ENCODE measurements at regions not wholly inside any gene's neighbourhood (a gene's known extent, or its start where the extent isn't known, plus 50 kb on each side); places are given as distances from the start of the nearest gene placed in this dataset.

DNA sequence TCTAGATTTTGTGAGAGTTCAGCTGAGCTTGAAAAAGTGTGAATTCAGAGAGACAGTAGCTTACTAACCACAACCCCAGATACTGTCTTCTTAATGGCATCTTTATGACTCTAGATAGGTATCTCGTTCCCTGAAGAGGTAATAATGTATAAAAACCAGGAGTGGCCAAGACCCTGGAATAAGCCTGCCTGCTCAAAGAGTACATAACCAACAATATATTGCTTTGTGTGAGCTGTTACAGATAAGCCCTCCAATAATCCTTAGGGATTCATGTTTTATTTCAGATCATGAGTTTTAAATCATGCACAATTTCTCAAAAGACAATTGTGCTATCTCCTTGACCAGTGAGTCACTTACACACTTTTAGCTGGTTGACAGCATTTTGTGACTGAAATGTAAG, 327.8 kb upstream of the ADGRB3 start:
- ATAC-seq (ENCODE audit: low read depth) (no peak), DNase-seq (no peak)
- TF ChIP-seq, protein P1, sequence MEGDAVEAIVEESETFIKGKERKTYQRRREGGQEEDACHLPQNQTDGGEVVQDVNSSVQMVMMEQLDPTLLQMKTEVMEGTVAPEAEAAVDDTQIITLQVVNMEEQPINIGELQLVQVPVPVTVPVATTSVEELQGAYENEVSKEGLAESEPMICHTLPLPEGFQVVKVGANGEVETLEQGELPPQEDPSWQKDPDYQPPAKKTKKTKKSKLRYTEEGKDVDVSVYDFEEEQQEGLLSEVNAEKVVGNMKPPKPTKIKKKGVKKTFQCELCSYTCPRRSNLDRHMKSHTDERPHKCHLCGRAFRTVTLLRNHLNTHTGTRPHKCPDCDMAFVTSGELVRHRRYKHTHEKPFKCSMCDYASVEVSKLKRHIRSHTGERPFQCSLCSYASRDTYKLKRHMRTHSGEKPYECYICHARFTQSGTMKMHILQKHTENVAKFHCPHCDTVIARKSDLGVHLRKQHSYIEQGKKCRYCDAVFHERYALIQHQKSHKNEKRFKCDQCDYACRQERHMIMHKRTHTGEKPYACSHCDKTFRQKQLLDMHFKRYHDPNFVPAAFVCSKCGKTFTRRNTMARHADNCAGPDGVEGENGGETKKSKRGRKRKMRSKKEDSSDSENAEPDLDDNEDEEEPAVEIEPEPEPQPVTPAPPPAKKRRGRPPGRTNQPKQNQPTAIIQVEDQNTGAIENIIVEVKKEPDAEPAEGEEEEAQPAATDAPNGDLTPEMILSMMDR (IDR thresholded peaks at IDR 0.05) = no peak
- H3K9me3 Mint-ChIP-seq = peaks cover 9% of the 10 kb centered on the region
- H3K27me3 Mint-ChIP-seq = no peaks in the 10 kb centered on the region
- CTCF ChIA-PET = no interaction called here
- intact Hi-C loops (cut with micrococcal nuclease) = no loop called here
- no peaks in the 10 kb centered on the region for H3K4me1 Mint-ChIP-seq
- H3K4me3 Mint-ChIP-seq = no peak overlapping the region
- H3K27ac Mint-ChIP-seq = no peak overlapping the region
- POLR2A ChIA-PET = no interaction called here
- H3K36me3 Mint-ChIP-seq (ENCODE audit: low read depth) = no peaks in the 10 kb centered on the region

DNA sequence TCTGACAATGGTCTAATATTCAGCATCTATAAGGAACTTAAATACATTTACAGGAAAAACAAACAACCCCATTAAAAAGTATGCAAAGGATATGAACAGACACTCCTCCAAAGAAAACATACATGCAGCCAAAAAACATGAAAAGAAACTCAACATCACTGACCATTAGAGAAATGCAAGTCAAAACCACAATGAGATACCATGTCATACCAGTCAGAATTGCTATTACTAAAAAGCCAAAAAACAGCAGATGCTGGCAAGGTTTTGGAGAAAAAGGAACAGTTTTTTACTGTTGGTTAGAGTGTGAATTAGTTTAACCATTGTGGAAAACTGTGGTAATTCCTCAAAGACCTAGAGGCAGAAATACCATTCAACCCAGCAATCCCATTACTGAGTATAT, 339.0 kb upstream of the ADGRB3 start:
- no peaks in the 10 kb centered on the region for H3K4me1 Mint-ChIP-seq
- no peak for ATAC-seq (ENCODE audit: low read depth)
- no peaks in the 10 kb centered on the region for H3K27me3 Mint-ChIP-seq
- ChIA-PET POLR2A (no interaction called here), CTCF (no interaction called here)
- no peak overlapping the region for H3K4me3 Mint-ChIP-seq
- TF ChIP-seq, protein P1 (IDR thresholded peaks at IDR 0.05) = no peak
- no peak overlapping the region for H3K27ac Mint-ChIP-seq
- H3K9me3 Mint-ChIP-seq = peaks cover 9% of the 10 kb centered on the region
- no peaks in the 10 kb centered on the region for H3K36me3 Mint-ChIP-seq (ENCODE audit: low read depth)
- no peak for DNase-seq
- intact Hi-C loops (cut with micrococcal nuclease) = no loop called here

DNA sequence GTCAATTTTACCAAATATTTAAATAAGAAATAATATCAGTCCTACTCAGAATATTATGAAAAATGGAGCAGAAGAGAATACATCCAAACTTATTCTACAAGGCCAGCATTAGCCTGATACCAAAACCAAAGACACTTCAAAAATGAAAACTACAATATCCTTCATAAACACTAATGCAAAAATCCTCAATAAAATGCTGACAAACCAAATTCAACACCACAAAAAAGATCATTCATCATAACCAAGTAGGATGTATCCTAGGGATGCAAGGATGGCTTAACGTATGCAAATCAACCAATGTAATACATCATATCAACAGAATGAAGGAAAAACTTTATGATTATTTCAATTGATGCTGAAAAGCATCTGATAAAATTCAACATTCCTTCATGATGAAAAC, 352.4 kb upstream of the ADGRB3 start:
- Mint-ChIP-seq H3K27me3 (no peaks in the 10 kb centered on the region), H3K4me3 (no peak overlapping the region), H3K27ac (no peak overlapping the region), H3K9me3 (peaks cover 9% of the 10 kb centered on the region), H3K4me1 (no peaks in the 10 kb centered on the region), H3K36me3 (ENCODE audit: low read depth) (no peaks in the 10 kb centered on the region)
- POLR2A ChIA-PET = no interaction called here
- CTCF ChIA-PET = no interaction called here
- ATAC-seq (ENCODE audit: low read depth) (no peak), DNase-seq (no peak)
- TF ChIP-seq, protein P1 (IDR thresholded peaks at IDR 0.05) = no peak
- intact Hi-C loops (cut with micrococcal nuclease) = no loop called here

DNA sequence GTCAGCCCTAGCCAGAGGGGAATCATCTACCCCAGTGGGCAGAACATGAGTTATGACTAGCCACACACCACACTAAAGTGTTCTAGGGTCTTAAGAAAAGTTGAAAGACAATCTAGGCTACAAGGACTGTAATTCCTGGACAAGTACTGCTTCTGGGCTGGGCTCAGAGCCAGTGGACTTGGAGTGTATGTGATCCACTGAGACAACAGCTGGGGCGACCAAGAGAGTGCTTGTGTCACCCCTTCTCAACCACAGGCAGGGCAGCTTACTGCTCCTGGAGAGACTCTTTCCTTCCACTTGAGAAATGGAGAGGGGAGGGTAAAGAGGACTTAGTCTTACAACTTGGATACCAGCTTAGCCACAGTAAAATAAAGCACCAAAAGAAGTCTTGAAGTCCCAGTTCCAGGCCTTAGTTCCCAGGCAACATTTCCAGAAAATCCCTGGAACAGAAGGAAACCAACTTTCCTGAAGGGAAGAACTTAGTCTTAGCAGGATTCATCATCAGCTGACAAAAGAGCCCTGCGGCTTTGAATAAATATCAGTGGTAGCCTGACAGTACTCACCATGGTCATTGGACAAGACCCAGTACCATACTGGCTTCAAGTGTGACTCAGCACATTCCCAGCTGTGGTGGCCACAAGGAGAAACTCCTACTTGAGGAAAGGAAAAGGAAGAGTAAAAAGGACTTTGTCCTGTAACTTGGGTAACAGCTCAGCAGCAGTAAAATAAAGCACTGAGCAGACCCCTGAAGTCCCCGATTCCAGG, 355.1 kb upstream of the ADGRB3 start:
- Mint-ChIP-seq H3K36me3 (ENCODE audit: low read depth) (no peaks in the 10 kb centered on the region), H3K9me3 (peaks cover 9% of the 10 kb centered on the region), H3K4me1 (no peaks in the 10 kb centered on the region), H3K4me3 (no peak overlapping the region), H3K27me3 (no peaks in the 10 kb centered on the region), H3K27ac (no peak overlapping the region)
- CTCF ChIA-PET = no interaction called here
- DNase-seq (no peak), ATAC-seq (ENCODE audit: low read depth) (no peak)
- TF ChIP-seq, protein P1 (IDR thresholded peaks at IDR 0.05) = no peak
- POLR2A ChIA-PET = no interaction called here
- intact Hi-C loops (cut with micrococcal nuclease) = no loop called here

DNA sequence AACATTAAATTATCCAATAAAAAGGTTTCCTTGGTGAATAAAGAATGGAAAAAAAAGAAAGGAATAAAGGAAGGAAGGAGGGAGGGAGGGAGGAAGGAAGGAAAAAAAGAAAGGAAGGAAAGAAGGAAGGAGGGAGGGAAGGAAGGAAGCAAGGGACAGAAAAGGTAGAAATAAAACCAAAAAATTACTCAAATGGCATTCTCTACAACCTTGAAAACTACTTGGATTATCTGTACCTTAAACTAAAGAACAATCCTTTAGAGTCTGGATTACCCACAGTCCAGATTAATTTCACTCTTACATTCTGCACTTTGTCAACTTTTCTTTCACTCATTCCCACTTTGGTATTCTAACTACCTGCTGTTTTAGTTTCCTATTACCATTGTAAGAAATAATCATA, 361.8 kb upstream of the ADGRB3 start:
- TF ChIP-seq, protein P1 (IDR thresholded peaks at IDR 0.05) = no peak
- DNase-seq (no peak), ATAC-seq (ENCODE audit: low read depth) (no peak)
- intact Hi-C loops (cut with micrococcal nuclease) = no loop called here
- no peaks in the 10 kb centered on the region for H3K27me3 Mint-ChIP-seq
- no peaks in the 10 kb centered on the region for H3K9me3 Mint-ChIP-seq
- no peaks in the 10 kb centered on the region for H3K4me1 Mint-ChIP-seq
- CTCF ChIA-PET = no interaction called here
- POLR2A ChIA-PET = no interaction called here
- H3K4me3 Mint-ChIP-seq = no peak overlapping the region
- H3K36me3 Mint-ChIP-seq (ENCODE audit: low read depth) = no peaks in the 10 kb centered on the region
- no peak overlapping the region for H3K27ac Mint-ChIP-seq

Measured in activated B cell treated with CpG ODN at 0.5 μM for 24 hours (primary cell).